Epithelial cell of esophagus (primary cell): ENCODE measurements at regions not wholly inside any gene's neighbourhood (a gene's known extent, or its start where the extent isn't known, plus 50 kb on each side); places are given as distances from the start of the nearest gene placed in this dataset.
A peak's percentile ranks its signal among the peaks of the same experiment; 100 is the strongest.

Source experiments
- DNase-seq: peaks from one replicate; pipeline ENCODE4 v3.0.0; 2010; ENCODE audit warnings: low read depth
- H3K4me3 ChIP-seq: 2 replicates; pipeline ENCODE4 v1.5.1; 2011; ENCODE audit warnings: mild to moderate bottlenecking, low read length, control low read depth
- CTCF ChIP-seq: IDR thresholded peaks from 2 replicates; pipeline ENCODE4 v1.5.1; 2011; ENCODE audit warnings: low read depth, mild to moderate bottlenecking, low read length, control low read depth, inconsistent platforms; ENCODE audit not compliant: insufficient read depth; ENCODE audit errors: missing control alignments

GRCh38 chr3:194757647-194758061 is 72.0 kb downstream of the FAM43A start:
- TF ChIP-seq CTCF, result no peak
- H3K4me3 ChIP-seq, result no peak overlapping the region
- no peak for DNase-seq

GRCh38 chr3:194758716-194759115 is 73.0 kb downstream of the FAM43A start:
- H3K4me3 ChIP-seq, result no peak overlapping the region
- DNase-seq, result no peak
- no peak for TF ChIP-seq CTCF

- no peak for TF ChIP-seq CTCF
- no peak overlapping the region for H3K4me3 ChIP-seq
- DNase-seq, result peak; percentile 12
Measured at GRCh38 chr3:194760494-194761137, 74.9 kb downstream of the FAM43A start.

- no peak overlapping the region for H3K4me3 ChIP-seq
- DNase-seq, result peak; percentile 49
- no peak for TF ChIP-seq CTCF
Measured at GRCh38 chr3:194761384-194761783, 75.7 kb downstream of the FAM43A start.

- H3K4me3 ChIP-seq, result no peak overlapping the region
- DNase-seq, result no peak
- no peak for TF ChIP-seq CTCF
Measured at GRCh38 chr3:194766845-194767244, 81.2 kb downstream of the FAM43A start.

GRCh38 chr3:194767446-194768207 is 81.9 kb downstream of the FAM43A start:
- no peak overlapping the region for H3K4me3 ChIP-seq
- DNase-seq, result no peak
- no peak for TF ChIP-seq CTCF
